ENCODE measurements at regions not wholly inside any gene's neighbourhood (a gene's known extent, or its start where the extent isn't known, plus 50 kb on each side); places are given as distances from the start of the nearest gene placed in this dataset.

DNA sequence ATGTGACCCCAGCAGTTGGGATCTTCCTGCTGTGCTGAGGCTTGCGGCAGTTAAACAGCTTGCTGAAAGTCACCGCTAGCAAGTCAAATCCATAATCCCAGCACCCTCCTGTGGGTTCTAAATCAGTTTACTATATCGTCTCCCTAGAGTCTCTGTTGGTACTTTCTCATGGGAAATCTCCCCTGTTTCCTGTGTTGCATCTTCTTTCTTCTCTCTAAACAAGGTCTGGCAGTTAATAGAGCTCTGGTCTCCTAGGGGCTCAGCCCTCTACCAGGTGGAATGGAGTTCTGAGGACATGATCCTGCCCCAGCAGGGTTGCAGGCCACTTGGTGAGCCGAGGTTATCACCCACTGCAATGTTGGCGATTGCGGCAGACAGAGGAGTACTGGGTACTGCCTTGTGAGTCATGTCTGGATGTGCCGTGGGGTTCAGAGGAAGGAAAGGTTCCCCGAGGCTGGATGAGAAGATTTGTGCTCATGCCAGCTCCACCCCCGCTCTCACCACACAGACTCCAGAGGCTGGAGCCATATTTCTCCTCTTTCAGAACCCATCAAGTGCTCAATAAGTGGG, 59.4 kb upstream of the SIX2 start:
- Mint-ChIP-seq H3K36me3 (no peaks in the 10 kb centered on the region), H3K9me3 (no peaks in the 10 kb centered on the region), H3K27ac (no peak overlapping the region), H3K4me3 (no peak overlapping the region), H3K4me1 (no peaks in the 10 kb centered on the region)
- DNase-seq (ENCODE audit: low spot score in 2 of 2), result no peak
- no peak for ATAC-seq

DNA sequence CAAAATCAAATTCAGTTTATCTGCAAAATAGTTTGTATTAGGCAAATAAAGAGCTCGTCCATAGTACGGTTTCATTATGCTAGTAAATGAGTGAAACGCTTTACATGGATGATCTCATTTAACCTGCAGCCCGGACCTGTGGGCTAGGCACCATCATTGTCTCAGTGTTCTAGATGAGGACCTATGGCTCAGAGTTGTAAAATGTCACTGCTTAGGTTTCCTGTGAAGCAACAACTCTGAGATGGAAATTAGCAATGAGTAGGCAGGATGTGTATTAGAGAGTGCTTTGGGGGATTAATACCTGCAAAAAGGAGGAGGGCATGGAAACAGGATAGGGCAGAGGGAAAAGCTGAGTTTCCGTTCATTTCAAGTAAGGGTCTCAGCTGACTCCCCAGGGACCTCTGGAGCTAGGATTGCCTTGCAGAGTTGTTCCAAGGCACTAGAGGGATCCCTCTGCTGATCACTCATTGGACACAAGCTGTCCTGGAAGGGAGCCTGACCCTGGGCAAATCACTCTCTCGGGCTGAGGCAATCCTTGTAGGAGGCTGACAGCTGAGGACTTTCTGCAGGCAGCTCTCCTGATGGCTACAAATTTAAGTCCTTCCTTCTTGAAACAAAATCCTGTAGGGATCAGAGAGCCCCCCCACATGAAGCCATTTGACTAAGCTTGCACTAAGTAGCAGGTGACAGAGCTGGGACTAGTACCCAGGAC, 58.8 kb upstream of the SIX2 start:
- H3K9me3 Mint-ChIP-seq, result no peaks in the 10 kb centered on the region
- no peak for ATAC-seq
- no peak overlapping the region for H3K27ac Mint-ChIP-seq
- no peaks in the 10 kb centered on the region for H3K4me1 Mint-ChIP-seq
- H3K4me3 Mint-ChIP-seq, result no peak overlapping the region
- no peak for DNase-seq (ENCODE audit: low spot score in 2 of 2)
- no peaks in the 10 kb centered on the region for H3K36me3 Mint-ChIP-seq

Data from stimulated activated effector memory CD8-positive, alpha-beta T cell treated with anti-CD3 and anti-CD28 coated beads, Interleukin-12 subunit alpha, Interleukin-12 subunit beta, amount 100 ng/mL, for 72 hours (primary cell).